ENCODE measurements at regions not wholly inside any gene's neighbourhood (a gene's known extent, or its start where the extent isn't known, plus 50 kb on each side); places are given as distances from the start of the nearest gene placed in this dataset.

GRCh38 chr5:123732257-123732656, 220.3 kb downstream of the CSNK1G3 start:
- TF ChIP-seq, protein P1, sequence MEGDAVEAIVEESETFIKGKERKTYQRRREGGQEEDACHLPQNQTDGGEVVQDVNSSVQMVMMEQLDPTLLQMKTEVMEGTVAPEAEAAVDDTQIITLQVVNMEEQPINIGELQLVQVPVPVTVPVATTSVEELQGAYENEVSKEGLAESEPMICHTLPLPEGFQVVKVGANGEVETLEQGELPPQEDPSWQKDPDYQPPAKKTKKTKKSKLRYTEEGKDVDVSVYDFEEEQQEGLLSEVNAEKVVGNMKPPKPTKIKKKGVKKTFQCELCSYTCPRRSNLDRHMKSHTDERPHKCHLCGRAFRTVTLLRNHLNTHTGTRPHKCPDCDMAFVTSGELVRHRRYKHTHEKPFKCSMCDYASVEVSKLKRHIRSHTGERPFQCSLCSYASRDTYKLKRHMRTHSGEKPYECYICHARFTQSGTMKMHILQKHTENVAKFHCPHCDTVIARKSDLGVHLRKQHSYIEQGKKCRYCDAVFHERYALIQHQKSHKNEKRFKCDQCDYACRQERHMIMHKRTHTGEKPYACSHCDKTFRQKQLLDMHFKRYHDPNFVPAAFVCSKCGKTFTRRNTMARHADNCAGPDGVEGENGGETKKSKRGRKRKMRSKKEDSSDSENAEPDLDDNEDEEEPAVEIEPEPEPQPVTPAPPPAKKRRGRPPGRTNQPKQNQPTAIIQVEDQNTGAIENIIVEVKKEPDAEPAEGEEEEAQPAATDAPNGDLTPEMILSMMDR (optimal IDR thresholded peaks at IDR 0.05 in 1 of 3, IDR thresholded peaks at IDR 0.05 in 1 of 3, conservative IDR thresholded peaks at IDR 0.05 in 1 of 3; ENCODE audit: extremely low read depth in 1 of 3, insufficient read depth in 2 of 3, low read length in 3 of 3): no peak
- TF ChIP-seq EZH2 (IDR thresholded peaks at IDR 0.05; ENCODE audit: low read length): no peak

All from keratinocyte (primary cell).